BE2C (cell line): ENCODE measurements at regions not wholly inside any gene's neighbourhood (a gene's known extent, or its start where the extent isn't known, plus 50 kb on each side); places are given as distances from the start of the nearest gene placed in this dataset.

Source experiments
- DNase-seq: peaks from one replicate; pipeline ENCODE4 v3.0.0-alpha.2; 2020
- H3K27me3 ChIP-seq: fragments of 250-450 bp; sonication (Bioruptor Pico); 2 replicates; pipeline ENCODE4 v1.5.1; 2020; ENCODE audit warnings: mild to moderate bottlenecking
- H3K36me3 ChIP-seq: fragments of 250-450 bp; sonication (Bioruptor Pico); 2 replicates; pipeline ENCODE4 v1.5.1; 2020; ENCODE audit warnings: mild to moderate bottlenecking
- H3K4me1 ChIP-seq: fragments of 250-450 bp; sonication (Bioruptor Pico); 2 replicates; pipeline ENCODE4 v1.5.1; 2020
- H3K4me3 ChIP-seq: 2 replicates; pipeline ENCODE4 v1.5.1; 2011; ENCODE audit warnings: low read depth, low read length
- H3K9me3 ChIP-seq: fragments of 250-450 bp; sonication (Bioruptor Pico); 2 replicates; pipeline ENCODE4 v1.5.1; 2020
- TF ChIP-seq, protein P1 (sequence below): IDR thresholded peaks from 2 replicates; pipeline ENCODE4 v1.5.1; 2012; ENCODE audit warnings: mild to moderate bottlenecking, low read depth, low read length

DNA sequence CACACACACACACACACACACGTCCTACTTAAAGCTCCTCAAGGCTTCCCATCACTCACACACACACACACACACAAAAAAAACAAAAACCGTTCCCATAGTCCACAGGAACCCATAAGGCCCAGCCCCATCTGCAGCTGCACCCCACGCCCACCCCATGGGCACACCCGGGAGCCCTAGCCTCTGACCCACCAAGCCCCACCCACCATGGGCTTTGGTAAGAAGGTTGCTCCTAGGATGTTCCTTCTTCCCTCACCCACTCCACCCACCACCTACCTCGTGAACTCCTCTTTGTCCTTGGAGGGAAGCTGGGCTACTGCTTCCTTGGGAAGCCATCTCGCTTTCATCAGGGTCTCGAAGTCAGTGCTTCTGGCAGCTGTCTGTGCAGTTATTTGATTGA, 115.1 kb downstream of the TPRA1 start:
- no peak for DNase-seq
- H3K36me3 ChIP-seq: no peaks in the 10 kb centered on the region
- TF ChIP-seq, protein P1, sequence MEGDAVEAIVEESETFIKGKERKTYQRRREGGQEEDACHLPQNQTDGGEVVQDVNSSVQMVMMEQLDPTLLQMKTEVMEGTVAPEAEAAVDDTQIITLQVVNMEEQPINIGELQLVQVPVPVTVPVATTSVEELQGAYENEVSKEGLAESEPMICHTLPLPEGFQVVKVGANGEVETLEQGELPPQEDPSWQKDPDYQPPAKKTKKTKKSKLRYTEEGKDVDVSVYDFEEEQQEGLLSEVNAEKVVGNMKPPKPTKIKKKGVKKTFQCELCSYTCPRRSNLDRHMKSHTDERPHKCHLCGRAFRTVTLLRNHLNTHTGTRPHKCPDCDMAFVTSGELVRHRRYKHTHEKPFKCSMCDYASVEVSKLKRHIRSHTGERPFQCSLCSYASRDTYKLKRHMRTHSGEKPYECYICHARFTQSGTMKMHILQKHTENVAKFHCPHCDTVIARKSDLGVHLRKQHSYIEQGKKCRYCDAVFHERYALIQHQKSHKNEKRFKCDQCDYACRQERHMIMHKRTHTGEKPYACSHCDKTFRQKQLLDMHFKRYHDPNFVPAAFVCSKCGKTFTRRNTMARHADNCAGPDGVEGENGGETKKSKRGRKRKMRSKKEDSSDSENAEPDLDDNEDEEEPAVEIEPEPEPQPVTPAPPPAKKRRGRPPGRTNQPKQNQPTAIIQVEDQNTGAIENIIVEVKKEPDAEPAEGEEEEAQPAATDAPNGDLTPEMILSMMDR: no peak
- peaks cover 10% of the 10 kb centered on the region for H3K4me1 ChIP-seq
- H3K4me3 ChIP-seq: no peak overlapping the region
- no peaks in the 10 kb centered on the region for H3K27me3 ChIP-seq
- H3K9me3 ChIP-seq: no peaks in the 10 kb centered on the region

DNA sequence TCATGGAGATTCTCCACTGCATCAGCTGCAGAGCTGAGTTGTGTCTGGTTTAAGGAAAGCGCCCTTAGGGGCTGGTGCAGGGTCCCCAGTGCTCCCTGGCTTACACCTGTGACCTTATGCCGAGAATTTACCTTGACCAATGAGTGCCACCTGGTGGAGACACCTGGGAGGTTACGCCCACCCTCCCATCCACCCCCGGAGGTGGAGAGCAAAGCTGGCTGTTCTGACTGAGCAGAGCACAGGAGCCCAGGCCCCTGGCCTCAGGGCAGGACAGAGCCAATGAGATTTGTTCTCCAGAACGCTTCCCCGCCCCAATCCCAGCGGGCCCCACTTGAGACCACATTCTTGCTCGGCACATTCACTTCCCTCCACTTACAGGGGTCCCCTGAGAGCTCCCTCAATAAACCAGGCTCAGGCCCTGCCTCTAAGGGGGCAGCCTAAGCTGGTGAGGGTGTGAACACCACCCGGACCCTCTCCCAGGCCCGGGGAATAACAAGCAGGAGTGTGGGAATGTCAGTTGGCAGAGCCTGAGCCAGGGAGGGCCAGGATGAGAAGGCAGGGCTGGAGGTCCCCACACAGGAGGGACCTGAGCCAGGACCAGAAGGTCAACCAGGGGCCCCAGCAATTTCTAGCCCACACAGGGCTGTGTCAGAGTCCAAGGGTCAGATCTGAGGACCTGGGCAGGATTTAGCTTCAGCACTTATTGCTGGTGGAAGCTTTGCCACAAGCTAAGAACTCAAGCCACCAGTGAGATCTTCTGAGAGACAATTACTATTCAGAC, 117.1 kb downstream of the TPRA1 start:
- TF ChIP-seq, protein P1: peak; percentile 55
- Histone ChIP-seq H3K9me3 (no peaks in the 10 kb centered on the region), H3K36me3 (no peaks in the 10 kb centered on the region), H3K4me3 (no peak overlapping the region), H3K27me3 (no peaks in the 10 kb centered on the region), H3K4me1 (peaks cover 4% of the 10 kb centered on the region; the same call in 1 of the 2 replicates)
- peak; percentile 46 for DNase-seq

DNA sequence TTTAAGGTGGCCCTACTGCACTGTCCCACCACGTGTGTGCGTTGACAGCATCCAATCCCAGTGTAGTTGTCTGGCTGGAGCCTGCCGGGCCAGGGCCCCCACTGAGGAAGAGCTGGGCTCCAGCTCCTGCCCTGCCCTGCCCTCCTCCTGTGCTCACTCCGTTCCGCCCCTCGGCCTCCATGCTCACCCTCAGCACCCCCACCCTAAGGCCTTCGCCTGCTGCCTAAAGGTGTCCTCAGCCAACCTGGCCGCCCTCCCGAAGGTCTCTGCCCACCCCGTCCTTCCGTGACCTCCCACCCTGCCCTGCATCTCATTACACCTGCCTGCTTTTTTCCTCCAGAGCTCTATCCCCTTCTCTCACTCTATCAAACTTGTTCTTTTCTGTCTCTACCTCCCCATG, 118.0 kb downstream of the TPRA1 start:
- H3K4me1 ChIP-seq: peaks cover 5% of the 10 kb centered on the region; the same call in 1 of the 2 replicates
- no peak for DNase-seq

DNA sequence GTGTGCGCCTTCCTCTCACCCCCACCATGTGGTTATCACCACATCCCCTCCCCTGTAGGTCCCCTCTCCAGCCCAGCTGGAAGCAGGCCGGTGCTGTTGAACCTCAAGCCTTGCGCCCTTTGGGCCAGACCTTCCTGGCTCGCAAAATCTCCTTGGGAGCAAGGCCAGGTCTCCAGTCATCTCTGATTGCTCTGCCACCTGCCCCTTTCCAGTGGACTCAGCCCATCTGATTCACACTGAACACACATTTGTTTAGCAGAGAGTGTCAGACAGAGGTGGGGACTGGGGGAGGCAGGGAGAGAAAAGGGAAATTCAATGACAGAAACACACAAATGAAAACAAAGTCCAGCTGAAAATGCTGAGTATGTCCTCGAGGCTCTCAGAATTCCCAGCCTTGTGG, 119.4 kb downstream of the TPRA1 start:
- no peaks in the 10 kb centered on the region for H3K9me3 ChIP-seq
- peaks cover 8% of the 10 kb centered on the region; the same call in 1 of the 2 replicates for H3K4me1 ChIP-seq
- TF ChIP-seq, protein P1: no peak
- no peaks in the 10 kb centered on the region for H3K36me3 ChIP-seq
- no peak overlapping the region for H3K4me3 ChIP-seq
- no peak for DNase-seq
- no peaks in the 10 kb centered on the region for H3K27me3 ChIP-seq

More for the DNA sequence above, 118.0 kb downstream of the TPRA1 start:
- TF ChIP-seq, protein P1: no peak
- H3K9me3 ChIP-seq: no peaks in the 10 kb centered on the region
- no peaks in the 10 kb centered on the region for H3K36me3 ChIP-seq
- no peak overlapping the region for H3K4me3 ChIP-seq
- no peaks in the 10 kb centered on the region for H3K27me3 ChIP-seq

DNA sequence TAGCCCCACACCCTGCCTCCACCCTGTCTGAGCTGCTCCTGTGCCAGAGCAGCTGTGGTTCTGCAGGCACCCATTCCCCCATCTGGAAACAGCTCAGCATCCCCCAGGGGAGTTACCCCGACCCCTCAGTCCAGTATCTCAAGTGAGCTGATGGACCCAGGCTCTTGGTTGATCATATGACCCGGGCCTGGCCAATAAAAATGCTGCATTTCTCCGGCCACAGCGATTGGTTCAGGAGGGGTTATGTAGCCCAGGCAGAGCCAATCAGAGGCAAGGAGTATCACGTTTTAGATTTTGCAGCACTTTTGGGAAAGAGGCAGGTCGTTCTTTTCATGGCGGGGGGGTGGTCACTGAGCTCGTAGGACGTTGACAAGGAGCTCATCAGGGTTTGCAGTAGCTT, 120.8 kb downstream of the TPRA1 start:
- TF ChIP-seq, protein P1: no peak
- peaks cover 4% of the 10 kb centered on the region; the same call in 1 of the 2 replicates for H3K4me1 ChIP-seq
- H3K4me3 ChIP-seq: no peak overlapping the region
- H3K36me3 ChIP-seq: no peaks in the 10 kb centered on the region
- H3K27me3 ChIP-seq: no peaks in the 10 kb centered on the region
- H3K9me3 ChIP-seq: no peaks in the 10 kb centered on the region
- DNase-seq: no peak

DNA sequence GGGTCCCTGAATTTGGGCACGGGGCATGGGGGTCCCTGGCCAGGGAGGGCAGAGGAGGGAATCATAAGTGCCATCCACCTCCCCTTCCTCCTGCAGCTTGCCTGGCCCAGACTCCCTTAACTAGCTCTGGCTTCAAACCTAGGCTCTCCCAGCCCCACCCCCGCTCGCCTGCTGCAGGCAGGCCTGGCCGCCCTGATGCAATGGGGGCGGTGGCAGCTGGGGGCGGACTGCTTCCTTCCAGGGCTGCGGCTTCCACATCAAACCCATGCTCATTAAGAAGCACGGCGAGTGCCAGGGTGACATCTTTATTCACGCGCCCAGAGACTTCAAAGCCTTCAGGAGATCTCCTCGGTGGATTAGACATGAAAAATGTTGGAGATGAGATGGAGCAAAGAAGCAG, 123.1 kb downstream of the TPRA1 start:
- TF ChIP-seq, protein P1: no peak
- peak; percentile 61 for DNase-seq
- Histone ChIP-seq H3K9me3 (no peaks in the 10 kb centered on the region), H3K27me3 (no peaks in the 10 kb centered on the region), H3K36me3 (no peaks in the 10 kb centered on the region), H3K4me3 (no peak overlapping the region), H3K4me1 (peaks cover 4% of the 10 kb centered on the region; the same call in 1 of the 2 replicates)
